COR-L47 (cell line): ENCODE measurements at regions not wholly inside any gene's neighbourhood (a gene's known extent, or its start where the extent isn't known, plus 50 kb on each side); places are given as distances from the start of the nearest gene placed in this dataset.

Source experiments
- DNase-seq: peaks from one replicate; lab custom pipeline; 2025; lab: John Stamatoyannopoulos, UW

DNA sequence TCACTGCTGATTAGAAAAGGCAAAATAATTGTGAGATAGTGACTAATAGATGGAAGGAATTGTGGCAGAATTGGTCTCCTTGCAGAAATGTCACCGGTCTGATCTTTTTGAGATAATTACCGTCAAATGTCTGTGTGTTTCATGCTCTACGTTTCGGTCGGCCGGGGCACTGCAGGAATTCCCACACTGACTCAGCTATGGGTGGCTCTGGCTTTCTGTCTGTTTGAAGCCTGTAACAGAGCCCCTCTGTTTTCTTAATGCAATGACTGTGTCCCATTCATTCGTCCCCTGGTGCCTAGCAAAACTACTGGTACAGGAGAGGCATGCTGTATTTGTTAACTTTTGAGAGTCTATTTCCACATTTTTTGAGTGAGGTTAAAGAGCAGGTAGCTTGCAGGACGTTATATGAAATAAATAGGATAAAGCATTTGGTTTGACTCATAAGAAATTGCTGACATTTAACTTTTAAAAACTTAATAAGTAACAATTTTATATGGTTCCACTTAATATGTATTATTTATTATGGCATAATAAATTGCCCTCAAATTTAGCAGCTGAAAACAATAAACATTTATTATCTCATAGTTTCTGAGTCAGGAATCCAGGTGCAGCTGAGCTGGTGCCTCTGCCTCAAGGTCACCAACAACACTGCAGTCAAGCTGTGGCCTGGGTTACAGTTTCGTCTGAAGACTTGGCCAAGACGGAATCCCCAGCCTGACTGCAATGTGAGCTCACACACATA lies 53.3 kb upstream of the CTBP2 start:
- no peak for DNase-seq

GRCh38 chr10:125212150-125212809 lies 51.9 kb upstream of the CTBP2 start:
- no peak for DNase-seq
